Frontal cortex (tissue), 3 donors: ENCODE measurements at regions not wholly inside any gene's neighbourhood (a gene's known extent, or its start where the extent isn't known, plus 50 kb on each side); places are given as distances from the start of the nearest gene placed in this dataset.

Source experiments
- DNase-seq, 2 donors: peaks; one replicate each; pipeline ENCODE4 v3.0.0; 2012; ENCODE audit warnings: low spot score in 2 of 2
- FAIRE-seq: peaks from 2 replicates; lab custom pipeline; 2012; peaks lifted over from hg19 to GRCh38; lab: Jason Lieb, UNC
- donor health status: control.
- donor health status: control.
- donor health status: control.

GRCh38 chr6:164291224-164291623, 876.7 kb downstream of the QKI start:
- no peak for DNase-seq
- no peak for FAIRE-seq

GRCh38 chr6:164290101-164290500, 875.6 kb downstream of the QKI start:
- FAIRE-seq (no peak), DNase-seq (no peak)

- DNase-seq (no peak), FAIRE-seq (no peak)
Observed at GRCh38 chr6:164286011-164286410, 871.5 kb downstream of the QKI start.

GRCh38 chr6:164283574-164283973, 869.1 kb downstream of the QKI start:
- FAIRE-seq (no peak), DNase-seq (no peak)

GRCh38 chr6:164276211-164276610, 861.7 kb downstream of the QKI start:
- DNase-seq: no peak
- no peak for FAIRE-seq

GRCh38 chr6:164275773-164276172, 861.3 kb downstream of the QKI start:
- no peak for FAIRE-seq

GRCh38 chr6:164274493-164274892, 860.0 kb downstream of the QKI start:
- no peak for FAIRE-seq

More at GRCh38 chr6:164275773-164276172, 861.3 kb downstream of the QKI start:
- DNase-seq: no peak

GRCh38 chr6:164273491-164273890, 859.0 kb downstream of the QKI start:
- DNase-seq (no peak), FAIRE-seq (no peak)

More at GRCh38 chr6:164274493-164274892, 860.0 kb downstream of the QKI start:
- no peak for DNase-seq

- FAIRE-seq: no peak
- DNase-seq: no peak
Observed at GRCh38 chr6:164266851-164267250, 852.3 kb downstream of the QKI start.

- DNase-seq: no peak
- no peak for FAIRE-seq
Observed at GRCh38 chr6:164262348-164262747, 847.8 kb downstream of the QKI start.

GRCh38 chr6:164258421-164258820, 843.9 kb downstream of the QKI start:
- DNase-seq: no peak
- no peak for FAIRE-seq

GRCh38 chr6:164252948-164253347, 838.4 kb downstream of the QKI start:
- DNase-seq (no peak), FAIRE-seq (no peak)

- no peak for DNase-seq
- FAIRE-seq: no peak
Observed at GRCh38 chr6:164252291-164252690, 837.8 kb downstream of the QKI start.

GRCh38 chr6:164247106-164247505, 832.6 kb downstream of the QKI start:
- no peak for FAIRE-seq
- DNase-seq: peak in 1 of 2 donors; percentile 34

GRCh38 chr6:164246082-164246481, 831.6 kb downstream of the QKI start:
- FAIRE-seq (no peak), DNase-seq (no peak)

GRCh38 chr6:164243949-164244348, 829.4 kb downstream of the QKI start:
- FAIRE-seq (no peak), DNase-seq (no peak)

- DNase-seq (no peak), FAIRE-seq (no peak)
Observed at GRCh38 chr6:164243012-164243610, 828.6 kb downstream of the QKI start.

GRCh38 chr6:164230804-164231203, 816.3 kb downstream of the QKI start:
- DNase-seq: no peak
- FAIRE-seq: no peak

GRCh38 chr6:164230259-164230658, 815.7 kb downstream of the QKI start:
- DNase-seq (no peak), FAIRE-seq (no peak)

GRCh38 chr6:164229716-164230115, 815.2 kb downstream of the QKI start:
- no peak for DNase-seq
- no peak for FAIRE-seq

GRCh38 chr6:164227952-164228522, 813.5 kb downstream of the QKI start:
- FAIRE-seq (no peak), DNase-seq (no peak)

GRCh38 chr6:164216839-164217238, 802.3 kb downstream of the QKI start:
- DNase-seq (no peak), FAIRE-seq (no peak)
